SK-N-SH (cell line): ENCODE measurements at regions not wholly inside any gene's neighbourhood (a gene's known extent, or its start where the extent isn't known, plus 50 kb on each side); places are given as distances from the start of the nearest gene placed in this dataset.

Experiments
- CTCF ChIA-PET: fragments of 300-600, 350-600 bp; formaldehyde crosslinking; extraction: SDS; loops from one replicate; lab custom pipeline; 2021; lab: Yijun Ruan, JAX
- POLR2A ChIA-PET: fragments of 350-600 bp; sonication (Branson Sonifier 250); formaldehyde crosslinking; extraction: SDS; loops from one replicate; lab custom pipeline; 2020; ENCODE audit warnings: antibody characterized with exemption, inconsistent platforms; lab: Yijun Ruan, JAX
- DNase-seq: peaks from one replicate; pipeline ENCODE4 v3.0.0; 2012
- H2AFZ ChIP-seq: fragments of 200-600 bp; sonication (generic); 2 replicates; pipeline ENCODE4 v1.8.1; 2016; ENCODE audit warnings: antibody characterized with exemption, mild to moderate bottlenecking, low read depth
- H3F3A ChIP-seq: fragments of 200-600 bp; sonication (generic); replicated peaks from 2 replicates; pipeline ENCODE3; 2016; ENCODE audit warnings: antibody characterized with exemption, mild to moderate bottlenecking; ENCODE audit not compliant: insufficient read depth
- H3K27ac ChIP-seq, 2 experiments: fragments of 200-500 bp in 1 of 2; fragments of 200-600 bp in 1 of 2; sonication (Bioruptor generic) in 1 of 2; sonication (generic), shearing (Covaris generic) in 1 of 2; 2 replicates each; pipeline versions ENCODE4 v1.5.1 to v1.6.1; 2014 to 2016; ENCODE audit warnings: low read depth in 2 of 2, inconsistent platforms in 1 of 2, low read length in 1 of 2, mild to moderate bottlenecking in 1 of 2, mixed read lengths in 1 of 2
- H3K27me3 ChIP-seq: fragments of 200-600 bp; sonication (generic), shearing (Covaris generic); 2 replicates; pipeline ENCODE4 v1.6.1; 2016; ENCODE audit warnings: mixed run types; ENCODE audit not compliant: insufficient read depth
- H3K36me3 ChIP-seq, 2 experiments: fragments of 200-500 bp in 1 of 2; fragments of 200-600 bp in 1 of 2; sonication (Bioruptor generic) in 1 of 2; sonication (generic) in 1 of 2; replicated peaks in 1 of 2; 2 replicates each; pipeline versions ENCODE3 to v1.5.1; 2014 to 2016; ENCODE audit warnings: low read length in 1 of 2, mild to moderate bottlenecking in 1 of 2; ENCODE audit not compliant: insufficient read depth in 2 of 2, control insufficient read depth in 1 of 2
- H3K4me1 ChIP-seq, 2 experiments: fragments of 200-500 bp in 1 of 2; fragments of 200-600 bp in 1 of 2; sonication (Bioruptor generic) in 1 of 2; sonication (generic), shearing (Covaris generic) in 1 of 2; 2 replicates each; pipeline versions ENCODE4 v1.5.1 to v1.6.1; 2014 to 2016; ENCODE audit warnings: low read depth in 1 of 2, low read length in 1 of 2, mixed run types in 1 of 2; ENCODE audit not compliant: insufficient read depth in 2 of 2, control insufficient read depth in 1 of 2
- H3K4me2 ChIP-seq: fragments of 200-600 bp; sonication (generic), shearing (Covaris generic); 2 replicates; pipeline ENCODE4 v1.6.1; 2017; ENCODE audit warnings: mixed run types
- H3K4me3 ChIP-seq, 2 experiments: fragments of 200-500 bp in 1 of 2; fragments of 200-600 bp in 1 of 2; sonication (Bioruptor generic) in 1 of 2; sonication (generic), shearing (Covaris generic) in 1 of 2; 2 replicates each; pipeline versions ENCODE4 v1.5.1 to v1.8.1; 2014 to 2016; ENCODE audit warnings: low read depth in 2 of 2, inconsistent platforms in 1 of 2, low read length in 1 of 2, mild to moderate bottlenecking in 1 of 2, mixed read lengths in 1 of 2, moderate library complexity in 1 of 2
- H3K79me2 ChIP-seq: fragments of 200-600 bp; sonication (generic); 2 replicates; pipeline ENCODE4 v1.8.1; 2017; ENCODE audit warnings: mild to moderate bottlenecking; ENCODE audit not compliant: insufficient read depth
- H3K9ac ChIP-seq: fragments of 200-600 bp; sonication (generic); 2 replicates; pipeline ENCODE4 v1.6.1; 2017; ENCODE audit warnings: mixed run types
- H3K9me2 ChIP-seq: fragments of 200-600 bp; sonication (generic); 2 replicates; pipeline ENCODE4 v1.6.1; 2017; ENCODE audit warnings: mixed run types
- H3K9me3 ChIP-seq: fragments of 200-600 bp; sonication (generic); 2 replicates; pipeline ENCODE4 v1.6.1; 2017; ENCODE audit warnings: mixed run types, mild to moderate bottlenecking, moderate library complexity
- H4K20me1 ChIP-seq: fragments of 200-600 bp; sonication (generic); 2 replicates; pipeline ENCODE4 v1.6.1; 2017; ENCODE audit warnings: mild to moderate bottlenecking, mixed run types; ENCODE audit not compliant: insufficient read depth
- CHD2 ChIP-seq: fragments of 150-350 bp; IDR thresholded peaks from 2 replicates; pipeline ENCODE4 v1.6.1; 2018; ENCODE audit warnings: low read length; ENCODE audit not compliant: partially characterized antibody
- CTCF ChIP-seq: fragments of 200-600 bp; sonication (generic); IDR thresholded peaks from 2 replicates; pipeline ENCODE4 v1.6.1; 2017; ENCODE audit warnings: antibody characterized with exemption, mild to moderate bottlenecking, moderate library complexity
- FOXJ3 ChIP-seq: sonication (generic); formaldehyde crosslinking; IDR thresholded peaks from 2 replicates; pipeline ENCODE4 v1.5.1; 2020; ENCODE audit warnings: mild to moderate bottlenecking, missing genetic modification reagents
- FOXM1 ChIP-seq: IDR thresholded peaks from 2 replicates; pipeline ENCODE4 v1.4.0; 2012; ENCODE audit warnings: low read depth, mild to moderate bottlenecking
- GABPA ChIP-seq: IDR thresholded peaks from 2 replicates; pipeline ENCODE4 v1.4.0; 2012; ENCODE audit warnings: low read depth, mild to moderate bottlenecking
- GATA2 ChIP-seq: sonication (generic); formaldehyde crosslinking; IDR thresholded peaks from 2 replicates; pipeline ENCODE4 v1.5.0; 2020; ENCODE audit warnings: mild to moderate bottlenecking, missing genetic modification reagents
- JUND ChIP-seq: IDR thresholded peaks from 2 replicates; pipeline ENCODE4 v1.4.0; 2012
- MXI1 ChIP-seq: IDR thresholded peaks from 2 replicates; pipeline ENCODE4 v1.6.1; 2012; ENCODE audit warnings: mild to moderate bottlenecking, low read depth, low read length, improper control_type of control experiment
- SIN3A ChIP-seq: IDR thresholded peaks from 2 replicates; pipeline ENCODE4 v1.6.1; 2012; ENCODE audit warnings: low read depth, mild to moderate bottlenecking, low read length, moderate library complexity, borderline replicate concordance
- TAF1 ChIP-seq: IDR thresholded peaks from 2 replicates; pipeline ENCODE4 v1.6.1; 2012; ENCODE audit warnings: low read depth, mild to moderate bottlenecking, low read length, moderate library complexity, borderline replicate concordance
- WGBS: methylation state at CpG from one replicate; pipeline ENCODE4 v1.1.6; 2017; ENCODE audit warnings: low lambda C conversion rate; 5-methylcytosine and 5-hydroxymethylcytosine counted together
- TF ChIP-seq, protein P1 (sequence below): IDR thresholded peaks from 2 replicates; pipeline ENCODE4; 2012

DNA sequence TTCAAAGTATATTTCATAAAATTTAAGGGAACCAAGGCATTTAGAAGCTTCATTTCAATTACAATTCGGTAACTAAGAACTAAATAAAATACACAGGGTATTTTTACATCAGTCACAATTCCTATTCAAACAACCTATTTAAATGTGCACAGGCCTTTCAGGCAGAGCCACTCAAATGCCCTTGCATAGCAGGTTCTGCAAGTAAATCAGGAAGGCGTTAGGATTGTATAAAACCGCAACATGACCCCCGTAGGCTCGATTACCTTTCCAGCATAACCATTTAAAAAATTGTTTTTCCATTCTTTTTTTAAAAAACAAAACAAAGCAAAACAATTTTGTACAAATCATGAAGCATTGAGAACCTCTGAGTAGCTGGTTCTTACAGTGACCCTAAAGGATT is 289.9 kb upstream of the SP8 start:
- H3K27ac ChIP-seq: no peak overlapping the region
- H3K9me3 ChIP-seq: no peaks in the 10 kb centered on the region
- TF ChIP-seq, protein P1, sequence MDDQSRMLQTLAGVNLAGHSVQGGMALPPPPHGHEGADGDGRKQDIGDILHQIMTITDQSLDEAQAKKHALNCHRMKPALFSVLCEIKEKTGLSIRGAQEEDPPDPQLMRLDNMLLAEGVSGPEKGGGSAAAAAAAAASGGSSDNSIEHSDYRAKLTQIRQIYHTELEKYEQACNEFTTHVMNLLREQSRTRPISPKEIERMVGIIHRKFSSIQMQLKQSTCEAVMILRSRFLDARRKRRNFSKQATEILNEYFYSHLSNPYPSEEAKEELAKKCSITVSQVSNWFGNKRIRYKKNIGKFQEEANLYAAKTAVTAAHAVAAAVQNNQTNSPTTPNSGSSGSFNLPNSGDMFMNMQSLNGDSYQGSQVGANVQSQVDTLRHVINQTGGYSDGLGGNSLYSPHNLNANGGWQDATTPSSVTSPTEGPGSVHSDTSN: no peak
- TF ChIP-seq FOXM1: no peak
- H3K4me3 ChIP-seq: no peak overlapping the region
- no peaks in the 10 kb centered on the region for H3F3A ChIP-seq
- no peak for DNase-seq
- ChIA-PET CTCF (no interaction called here), POLR2A (no interaction called here)
- H3K4me2 ChIP-seq: no peak overlapping the region
- H3K9ac ChIP-seq: no peak overlapping the region
- no peaks in the 10 kb centered on the region for H3K9me2 ChIP-seq
- H3K36me3 ChIP-seq: no peaks in the 10 kb centered on the region
- no peaks in the 10 kb centered on the region for H3K4me1 ChIP-seq
- no peak overlapping the region for H2AFZ ChIP-seq
- 5% methylated on average over 5 of the region's 5 CpGs for WGBS
- H3K27me3 ChIP-seq: no peaks in the 10 kb centered on the region
- H3K79me2 ChIP-seq: no peaks in the 10 kb centered on the region
- H4K20me1 ChIP-seq: no peaks in the 10 kb centered on the region

- Histone ChIP-seq H3K4me3 (no peak overlapping the region), H3K4me2 (no peak overlapping the region), H4K20me1 (no peaks in the 10 kb centered on the region), H3K9me3 (no peaks in the 10 kb centered on the region), H2AFZ (no peak overlapping the region), H3K27ac (no peak overlapping the region), H3K4me1 (no peaks in the 10 kb centered on the region), H3K27me3 (no peaks in the 10 kb centered on the region), H3K36me3 (no peaks in the 10 kb centered on the region), H3F3A (no peaks in the 10 kb centered on the region), H3K79me2 (no peaks in the 10 kb centered on the region), H3K9ac (no peak overlapping the region), H3K9me2 (no peaks in the 10 kb centered on the region)
- ChIA-PET POLR2A (no interaction called here), CTCF (interaction anchor here (1.0 kb wide), 1 partner anchor 10 kb away, joined by 4 read pairs; no protein-coding TSS in a partner anchor)
- WGBS: under 1% methylated on average over 5 of the region's 5 CpGs
- TF ChIP-seq TAF1 (no peak), GABPA (no peak), JUND (no peak), MXI1 (no peak), CHD2 (no peak), FOXJ3 (CRISPR knock-in tag) (no peak), GATA2 (CRISPR knock-in tag) (no peak), CTCF (no peak), SIN3A (no peak)
- DNase-seq: no peak
These were observed 290.9 kb upstream of the SP8 start for GRCh38 chr7:21077602-21078001.
